Lung (tissue), 11 donors: ENCODE measurements at regions not wholly inside any gene's neighbourhood (a gene's known extent, or its start where the extent isn't known, plus 50 kb on each side); places are given as distances from the start of the nearest gene placed in this dataset.

Source experiments
- ATAC-seq: fragments of 200-7000 bp; cut with Tn5 transposase; one replicate; pipeline ENCODE4 v1.9.1; 2020; ENCODE audit warnings: moderate number of reproducible peaks; ENCODE audit not compliant: insufficient read depth, low FRiP score
- DNase-seq, 3 donors: peaks; one replicate each; pipeline ENCODE4 v3.0.0-alpha.2; 2013 to 2017
- H3K27ac ChIP-seq, 2 donors: one replicate each; pipeline ENCODE4 v1.5.1; 2013; ENCODE audit warnings: mild to moderate bottlenecking in 2 of 2, moderate library complexity in 2 of 2, control low read depth in 1 of 2, inconsistent platforms in 1 of 2, low read depth in 1 of 2, low read length in 1 of 2
- H3K27me3 ChIP-seq, 3 donors: one replicate each; pipeline ENCODE4 v1.5.1; 2013; ENCODE audit warnings: low read length in 2 of 3; ENCODE audit not compliant: control insufficient read depth in 3 of 3, insufficient read depth in 3 of 3
- H3K36me3 ChIP-seq, 4 donors: one replicate each; pipeline ENCODE4 v1.5.1; 2013; ENCODE audit warnings: low read length in 4 of 4, mild to moderate bottlenecking in 1 of 4, moderate library complexity in 1 of 4; ENCODE audit not compliant: control insufficient read depth in 4 of 4, insufficient read depth in 4 of 4
- H3K4me1 ChIP-seq, 5 donors: one replicate each; pipeline ENCODE4 v1.5.1; 2013; ENCODE audit warnings: low read length in 5 of 5, mild to moderate bottlenecking in 2 of 5, moderate library complexity in 1 of 5; ENCODE audit not compliant: control insufficient read depth in 5 of 5, insufficient read depth in 5 of 5
- H3K4me3 ChIP-seq: one replicate; pipeline ENCODE4 v1.5.1; 2013; ENCODE audit warnings: mild to moderate bottlenecking, control low read depth, moderate library complexity
- H3K9ac ChIP-seq, 2 donors: one replicate each; pipeline ENCODE4 v1.5.1; 2013; ENCODE audit warnings: low read length in 2 of 2, control low read depth in 1 of 2; ENCODE audit not compliant: insufficient read depth in 1 of 2
- H3K9me3 ChIP-seq, 4 donors: one replicate each; pipeline ENCODE4 v1.5.1; 2013; ENCODE audit warnings: low read length in 3 of 4, mild to moderate bottlenecking in 1 of 4, moderate library complexity in 1 of 4; ENCODE audit not compliant: control insufficient read depth in 4 of 4, insufficient read depth in 3 of 4
- CTCF ChIP-seq: IDR thresholded peaks from 2 replicates; pipeline ENCODE4 v1.5.1; 2012; ENCODE audit warnings: mild to moderate bottlenecking; ENCODE audit errors: control extremely low read depth, extremely low read depth
- WGBS, 2 donors: extraction: QIAGEN DNeasy Blood & Tissue Kit; methylation state at CpG; one replicate each; pipeline ENCODE4 v1.1.7; 2013; 5-methylcytosine and 5-hydroxymethylcytosine counted together
- donor health status: control.
- donor health status: control.
- donor health status: Bipolar disorder and iron deficiency.
- donor health status: healthy.
- donor health status: DM: yes; HTN: yes; CAD: no.

GRCh38 chr5:7209658-7210057, 186.3 kb upstream of the ADCY2 start:
- Histone ChIP-seq H3K27me3 (no peaks in the 10 kb centered on the region), H3K9me3 (peaks cover 0 to 4% (median 0%) of the 10 kb centered on the region in 4 donors), H3K9ac (no peak overlapping the region), H3K27ac (no peak overlapping the region), H3K36me3 (no peaks in the 10 kb centered on the region), H3K4me3 (no peak overlapping the region), H3K4me1 (no peaks in the 10 kb centered on the region)
- DNase-seq (no peak), ATAC-seq (no peak)
- TF ChIP-seq CTCF, result no peak

GRCh38 chr5:7210549-7210948, 185.4 kb upstream of the ADCY2 start:
- H3K27ac ChIP-seq, result no peak overlapping the region
- no peak for TF ChIP-seq CTCF
- H3K9ac ChIP-seq, result no peak overlapping the region
- no peaks in the 10 kb centered on the region for H3K27me3 ChIP-seq
- H3K36me3 ChIP-seq, result no peaks in the 10 kb centered on the region
- 79 to 92% methylated on average over 2 of the region's 2 CpGs for WGBS, 2 donors
- no peak overlapping the region for H3K4me3 ChIP-seq
- no peaks in the 10 kb centered on the region for H3K4me1 ChIP-seq
- no peak for ATAC-seq
- H3K9me3 ChIP-seq, result peaks cover 0 to 4% (median 0%) of the 10 kb centered on the region in 4 donors
- no peak for DNase-seq

- H3K27me3 ChIP-seq, result no peaks in the 10 kb centered on the region
- DNase-seq, result no peak
- H3K36me3 ChIP-seq, result no peaks in the 10 kb centered on the region
- WGBS, 2 donors, result 94 to 95% methylated on average over 5 of the region's 5 CpGs
- H3K4me3 ChIP-seq, result no peak overlapping the region
- no peaks in the 10 kb centered on the region for H3K9me3 ChIP-seq
- H3K9ac ChIP-seq, result no peak overlapping the region
- no peak overlapping the region for H3K27ac ChIP-seq
- TF ChIP-seq CTCF, result no peak
- H3K4me1 ChIP-seq, result no peaks in the 10 kb centered on the region
- ATAC-seq, result no peak
Measured at GRCh38 chr5:7213525-7213924, 182.4 kb upstream of the ADCY2 start.

- H3K27me3 ChIP-seq, result no peaks in the 10 kb centered on the region
- no peak overlapping the region for H3K4me3 ChIP-seq
- WGBS, 2 donors, result 78 to 86% methylated on average over 7 of the region's 7 CpGs
- no peak for TF ChIP-seq CTCF
- no peak overlapping the region for H3K9ac ChIP-seq
- H3K36me3 ChIP-seq, result no peaks in the 10 kb centered on the region
- H3K27ac ChIP-seq, result no peak overlapping the region
- DNase-seq (no peak), ATAC-seq (no peak)
- no peaks in the 10 kb centered on the region for H3K4me1 ChIP-seq
- H3K9me3 ChIP-seq, result no peaks in the 10 kb centered on the region
Measured at GRCh38 chr5:7214906-7215416, 181.0 kb upstream of the ADCY2 start.
